Loucy (cell line): ENCODE measurements at regions not wholly inside any gene's neighbourhood (a gene's known extent, or its start where the extent isn't known, plus 50 kb on each side); places are given as distances from the start of the nearest gene placed in this dataset.
"Not testable (repeated sequence)": the region's sequence is repeated elsewhere in the genome, so short reads cannot be mapped to it uniquely, and the experiment has no call there.

Experiments used
- H2AFZ ChIP-seq: fragments of 200-600 bp; sonication (generic); 2 replicates; pipeline ENCODE4 v1.6.0; 2016; ENCODE audit warnings: antibody characterized with exemption, mild to moderate bottlenecking, low read length, moderate library complexity
- H3F3A ChIP-seq: fragments of 200-600 bp; 2 replicates; pipeline ENCODE4 v1.6.0; 2016; ENCODE audit warnings: antibody characterized with exemption, low read depth, mild to moderate bottlenecking
- H3K27me3 ChIP-seq: fragments of 200-600 bp; sonication (generic); 2 replicates; pipeline ENCODE4 v1.6.1; 2014; ENCODE audit warnings: low read length, mild to moderate bottlenecking; ENCODE audit not compliant: insufficient read depth, poor library complexity, severe bottlenecking
- H3K36me3 ChIP-seq: fragments of 200-600 bp; sonication (generic); 2 replicates; pipeline ENCODE4 v1.6.1; 2016; ENCODE audit warnings: low read length; ENCODE audit not compliant: insufficient read depth
- H3K4me1 ChIP-seq: fragments of 200-600 bp; sonication (generic); 2 replicates; pipeline ENCODE4 v1.5.1; 2014; ENCODE audit warnings: low read length, mild to moderate bottlenecking; ENCODE audit not compliant: insufficient read depth, poor library complexity, severe bottlenecking
- H3K4me2 ChIP-seq: fragments of 200-600 bp; sonication (generic); 2 replicates; pipeline ENCODE4 v1.6.0; 2014; ENCODE audit warnings: antibody characterized with exemption, low read length, low read depth, mild to moderate bottlenecking; ENCODE audit not compliant: poor library complexity, severe bottlenecking
- H3K4me3 ChIP-seq: fragments of 200-600 bp; sonication (generic); 2 replicates; pipeline ENCODE4 v1.5.1; 2014; ENCODE audit warnings: low read length, mild to moderate bottlenecking, mixed read lengths; ENCODE audit not compliant: poor library complexity, severe bottlenecking
- H3K79me2 ChIP-seq: fragments of 200-600 bp; sonication (generic); 2 replicates; pipeline ENCODE4 v1.6.1; 2014; ENCODE audit warnings: low read length; ENCODE audit not compliant: insufficient read depth
- H3K9ac ChIP-seq: fragments of 200-600 bp; sonication (generic); 2 replicates; pipeline ENCODE4 v1.6.0; 2014; ENCODE audit warnings: mild to moderate bottlenecking, low read depth, low read length, moderate library complexity; ENCODE audit not compliant: poor library complexity, severe bottlenecking
- H3K9me2 ChIP-seq: fragments of 200-600 bp; sonication (generic); replicated peaks from 2 replicates; pipeline ENCODE4 v1.6.1; 2016; ENCODE audit warnings: low read depth, low read length, mixed read lengths
- H3K9me3 ChIP-seq: fragments of 200-600 bp; sonication (generic); 2 replicates; pipeline ENCODE4 v1.6.1; 2014; ENCODE audit warnings: mild to moderate bottlenecking, antibody characterized with exemption, low read length, low read depth; ENCODE audit not compliant: insufficient read depth
- H4K20me1 ChIP-seq: fragments of 200-600 bp; sonication (generic); 2 replicates; pipeline ENCODE4 v1.6.0; 2014; ENCODE audit warnings: antibody characterized with exemption, low read length, mild to moderate bottlenecking; ENCODE audit not compliant: insufficient read depth, poor library complexity, severe bottlenecking
- EZH2phosphoT487 ChIP-seq: fragments of 200-600 bp; IDR thresholded peaks from 2 replicates; pipeline ENCODE4 v1.6.1; 2018; ENCODE audit warnings: antibody characterized with exemption, mild to moderate bottlenecking, moderate library complexity, borderline replicate concordance
- TF ChIP-seq, protein P1 (sequence below): fragments of 200-600 bp; sonication (generic); conservative IDR thresholded peaks from 2 replicates; pipeline ENCODE4 v1.5.1; 2014; ENCODE audit warnings: mild to moderate bottlenecking, antibody characterized with exemption, low read length

DNA sequence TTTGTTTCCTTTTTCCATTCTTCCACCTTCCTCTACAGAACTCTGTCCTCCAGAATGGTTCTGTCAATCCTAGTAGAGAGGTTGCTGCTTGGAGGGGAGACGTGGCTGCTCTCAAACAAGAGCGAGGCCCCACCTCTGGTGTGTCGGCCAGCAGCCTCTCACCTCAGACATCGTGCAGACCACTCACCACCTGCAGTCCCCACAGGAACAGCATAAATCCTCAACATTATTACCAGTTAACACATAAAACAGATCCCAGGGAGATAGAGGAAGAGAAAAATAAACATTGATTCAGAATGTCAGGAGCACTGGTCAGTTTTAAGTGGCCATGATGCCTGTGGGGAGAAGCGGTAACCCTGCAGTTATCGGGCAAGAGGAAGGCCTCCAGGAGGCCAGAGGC is 485.9 kb upstream of the DPP6 start:
- TF ChIP-seq EZH2phosphoT487 = no peak
- TF ChIP-seq, protein P1, sequence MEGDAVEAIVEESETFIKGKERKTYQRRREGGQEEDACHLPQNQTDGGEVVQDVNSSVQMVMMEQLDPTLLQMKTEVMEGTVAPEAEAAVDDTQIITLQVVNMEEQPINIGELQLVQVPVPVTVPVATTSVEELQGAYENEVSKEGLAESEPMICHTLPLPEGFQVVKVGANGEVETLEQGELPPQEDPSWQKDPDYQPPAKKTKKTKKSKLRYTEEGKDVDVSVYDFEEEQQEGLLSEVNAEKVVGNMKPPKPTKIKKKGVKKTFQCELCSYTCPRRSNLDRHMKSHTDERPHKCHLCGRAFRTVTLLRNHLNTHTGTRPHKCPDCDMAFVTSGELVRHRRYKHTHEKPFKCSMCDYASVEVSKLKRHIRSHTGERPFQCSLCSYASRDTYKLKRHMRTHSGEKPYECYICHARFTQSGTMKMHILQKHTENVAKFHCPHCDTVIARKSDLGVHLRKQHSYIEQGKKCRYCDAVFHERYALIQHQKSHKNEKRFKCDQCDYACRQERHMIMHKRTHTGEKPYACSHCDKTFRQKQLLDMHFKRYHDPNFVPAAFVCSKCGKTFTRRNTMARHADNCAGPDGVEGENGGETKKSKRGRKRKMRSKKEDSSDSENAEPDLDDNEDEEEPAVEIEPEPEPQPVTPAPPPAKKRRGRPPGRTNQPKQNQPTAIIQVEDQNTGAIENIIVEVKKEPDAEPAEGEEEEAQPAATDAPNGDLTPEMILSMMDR = no peak
- H3K9me2 ChIP-seq = no peaks in the 10 kb centered on the region
- no peak overlapping the region for H2AFZ ChIP-seq
- H3K9ac ChIP-seq = no peak overlapping the region
- no peaks in the 10 kb centered on the region for H3K4me1 ChIP-seq
- H3K36me3 ChIP-seq = no peaks in the 10 kb centered on the region
- H3K4me3 ChIP-seq = no peak overlapping the region
- H4K20me1 ChIP-seq = no peaks in the 10 kb centered on the region
- H3F3A ChIP-seq = no peaks in the 10 kb centered on the region
- peaks cover 7% of the 10 kb centered on the region; the same call in 1 of the 2 replicates for H3K9me3 ChIP-seq
- no peaks in the 10 kb centered on the region for H3K27me3 ChIP-seq
- no peak overlapping the region for H3K4me2 ChIP-seq
- no peaks in the 10 kb centered on the region for H3K79me2 ChIP-seq

DNA sequence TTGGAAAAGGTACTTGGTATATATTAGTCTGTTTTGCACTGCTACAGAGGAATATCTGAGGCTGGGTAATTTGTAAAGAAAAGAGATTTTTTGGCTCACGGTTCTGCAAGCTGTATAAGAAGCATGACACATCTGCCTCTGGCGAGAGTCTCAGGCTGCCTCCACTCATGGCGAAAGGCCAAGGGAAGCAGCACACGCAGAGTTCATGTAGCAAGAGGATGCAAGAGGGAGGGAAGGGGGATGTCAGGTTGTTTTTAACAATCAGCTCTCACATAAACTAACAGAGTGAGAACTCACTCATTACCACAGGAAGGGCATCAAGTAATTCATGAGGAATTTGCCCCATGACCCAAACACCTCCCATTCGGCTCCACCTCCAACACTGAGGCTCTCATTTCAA is 484.8 kb upstream of the DPP6 start:
- no peaks in the 10 kb centered on the region for H3F3A ChIP-seq
- no peak overlapping the region for H3K9ac ChIP-seq
- H3K4me1 ChIP-seq = no peaks in the 10 kb centered on the region
- H2AFZ ChIP-seq = no peak overlapping the region
- no peak overlapping the region for H3K4me2 ChIP-seq
- TF ChIP-seq, protein P1 = no peak
- H3K4me3 ChIP-seq = no peak overlapping the region
- H4K20me1 ChIP-seq = no peaks in the 10 kb centered on the region
- H3K36me3 ChIP-seq = no peaks in the 10 kb centered on the region
- no peaks in the 10 kb centered on the region for H3K79me2 ChIP-seq
- H3K9me2 ChIP-seq = no peaks in the 10 kb centered on the region
- H3K27me3 ChIP-seq = no peaks in the 10 kb centered on the region
- H3K9me3 ChIP-seq = peaks cover 7% of the 10 kb centered on the region; the same call in 1 of the 2 replicates

DNA sequence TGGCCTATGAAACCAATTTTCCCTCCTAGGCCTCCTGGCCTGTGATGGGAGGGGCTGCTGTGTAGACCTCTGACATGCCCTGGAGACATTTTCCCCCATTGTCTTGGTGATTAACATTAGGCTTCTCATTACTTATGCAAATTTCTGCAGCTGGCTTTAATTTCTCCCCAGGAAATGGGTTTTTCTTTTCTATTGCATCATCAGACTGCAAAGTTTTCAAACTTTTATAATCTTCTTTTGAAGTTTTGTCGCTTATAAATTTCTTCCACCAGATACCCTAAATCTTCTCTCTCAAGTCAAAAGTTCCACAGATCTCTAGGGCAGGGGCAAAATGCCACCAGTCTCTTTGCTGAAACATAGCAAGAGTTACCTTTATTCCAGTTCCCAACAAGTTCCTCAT is 482.7 kb upstream of the DPP6 start:
- not testable (repeated sequence) for H3K9ac ChIP-seq, H3K27me3 ChIP-seq, H3K36me3 ChIP-seq, H3K4me3 ChIP-seq, H4K20me1 ChIP-seq, H3K79me2 ChIP-seq, H3K4me2 ChIP-seq, H3K4me1 ChIP-seq, H3F3A ChIP-seq, H3K9me2 ChIP-seq, H2AFZ ChIP-seq, H3K9me3 ChIP-seq

DNA sequence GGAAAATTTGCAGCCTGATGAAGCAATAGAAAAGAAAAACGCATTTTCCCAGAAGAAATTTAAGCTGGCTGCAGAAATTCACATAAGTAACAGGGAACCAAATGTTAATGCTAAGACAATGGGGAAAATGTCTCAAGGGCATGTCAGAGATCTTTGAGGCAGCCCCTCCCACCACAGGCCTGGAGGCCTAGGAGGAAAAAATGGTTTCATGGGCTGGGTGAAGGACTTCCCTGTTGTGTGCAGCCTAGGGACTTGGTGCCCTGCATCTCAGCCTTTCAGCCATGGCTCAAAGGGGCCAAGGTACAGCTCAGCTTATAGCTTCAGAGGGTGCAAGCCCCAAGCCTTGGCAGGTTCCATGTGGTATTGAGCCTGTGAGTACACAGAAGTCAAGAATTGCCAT is 476.1 kb upstream of the DPP6 start:
- no peak overlapping the region for H2AFZ ChIP-seq
- no peaks in the 10 kb centered on the region for H3K4me1 ChIP-seq
- no peak overlapping the region for H3K4me3 ChIP-seq
- no peaks in the 10 kb centered on the region for H3K9me2 ChIP-seq
- no peaks in the 10 kb centered on the region for H3K27me3 ChIP-seq
- H3F3A ChIP-seq = no peaks in the 10 kb centered on the region
- H3K4me2 ChIP-seq = no peak overlapping the region
- no peak overlapping the region for H3K9ac ChIP-seq
- TF ChIP-seq, protein P1 = no peak
- TF ChIP-seq EZH2phosphoT487 = no peak
- no peaks in the 10 kb centered on the region for H3K79me2 ChIP-seq
- peaks cover 4% of the 10 kb centered on the region; the same call in 1 of the 2 replicates for H3K9me3 ChIP-seq
- no peaks in the 10 kb centered on the region for H4K20me1 ChIP-seq
- no peaks in the 10 kb centered on the region for H3K36me3 ChIP-seq
